Mucosa of gallbladder (tissue), 1 donor: ENCODE measurements at regions not wholly inside any gene's neighbourhood (a gene's known extent, or its start where the extent isn't known, plus 50 kb on each side); places are given as distances from the start of the nearest gene placed in this dataset.
"Not testable (repeated sequence)": the region's sequence is repeated elsewhere in the genome, so short reads cannot be mapped to it uniquely, and the experiment has no call there.

Experiments used
- DNase-seq: peaks from one replicate; pipeline ENCODE4 v3.0.0-alpha.2; 2020; ENCODE audit warnings: low spot score
- donor health status: DM: no; HTN: no; CAD: no.

DNA sequence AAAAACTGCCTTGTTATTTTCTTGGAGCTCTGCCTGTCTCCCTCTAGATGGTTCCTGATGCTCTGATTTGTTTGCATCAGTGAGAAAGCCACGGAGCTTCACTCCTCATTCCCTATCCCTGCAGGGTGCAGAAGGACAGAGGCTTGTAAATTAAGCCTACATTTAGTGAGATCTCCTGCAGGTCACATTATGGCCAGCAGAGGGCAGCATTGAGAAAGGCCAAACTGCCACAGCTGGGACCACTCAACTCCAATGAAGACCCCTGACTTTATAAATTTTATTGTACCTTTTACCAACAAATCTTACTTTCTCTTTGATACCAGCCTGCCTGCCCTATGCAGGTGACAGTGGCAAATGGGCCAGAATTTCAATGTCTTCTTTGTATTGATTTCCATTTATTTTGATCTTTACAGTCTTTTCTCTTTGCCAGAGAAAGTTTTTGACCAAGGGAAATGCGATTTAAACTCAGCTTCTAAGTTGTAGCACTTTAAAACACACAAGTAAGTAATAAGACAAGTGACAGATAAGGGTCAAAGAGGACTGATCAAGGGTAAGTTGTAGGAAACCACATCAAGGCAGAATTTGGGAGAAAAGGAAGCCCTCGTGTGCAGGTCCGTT lies 1029.1 kb upstream of the KLHL29 start:
- DNase-seq = peak; percentile 62

DNA sequence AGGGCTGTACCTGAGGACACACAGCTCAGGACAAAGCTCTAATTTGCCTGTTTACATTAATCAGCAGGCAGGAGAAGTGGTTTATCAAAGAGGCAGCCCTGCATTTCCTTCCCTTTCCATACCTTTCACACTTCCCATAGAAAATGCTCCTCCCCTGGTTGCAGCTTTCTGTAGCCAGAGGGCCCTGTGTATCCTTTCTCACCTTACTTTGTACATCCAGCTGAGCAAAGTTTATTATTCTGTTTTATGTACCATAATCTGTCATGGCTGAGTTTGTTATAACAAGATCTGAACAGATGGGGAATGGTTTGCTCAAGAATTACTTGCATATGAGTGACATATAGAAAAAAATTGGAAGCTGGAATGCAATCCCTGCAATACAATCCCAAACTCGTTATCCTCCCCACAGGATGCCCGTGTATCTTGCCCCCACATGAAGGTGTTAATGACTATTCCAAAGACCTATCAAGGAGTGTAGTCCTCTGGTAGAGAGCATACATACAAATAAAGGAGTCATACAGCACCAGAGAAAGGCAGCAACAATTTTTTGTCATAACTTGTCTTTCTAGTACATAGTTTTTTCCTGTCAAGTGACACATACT lies 1025.8 kb upstream of the KLHL29 start:
- DNase-seq = no peak

DNA sequence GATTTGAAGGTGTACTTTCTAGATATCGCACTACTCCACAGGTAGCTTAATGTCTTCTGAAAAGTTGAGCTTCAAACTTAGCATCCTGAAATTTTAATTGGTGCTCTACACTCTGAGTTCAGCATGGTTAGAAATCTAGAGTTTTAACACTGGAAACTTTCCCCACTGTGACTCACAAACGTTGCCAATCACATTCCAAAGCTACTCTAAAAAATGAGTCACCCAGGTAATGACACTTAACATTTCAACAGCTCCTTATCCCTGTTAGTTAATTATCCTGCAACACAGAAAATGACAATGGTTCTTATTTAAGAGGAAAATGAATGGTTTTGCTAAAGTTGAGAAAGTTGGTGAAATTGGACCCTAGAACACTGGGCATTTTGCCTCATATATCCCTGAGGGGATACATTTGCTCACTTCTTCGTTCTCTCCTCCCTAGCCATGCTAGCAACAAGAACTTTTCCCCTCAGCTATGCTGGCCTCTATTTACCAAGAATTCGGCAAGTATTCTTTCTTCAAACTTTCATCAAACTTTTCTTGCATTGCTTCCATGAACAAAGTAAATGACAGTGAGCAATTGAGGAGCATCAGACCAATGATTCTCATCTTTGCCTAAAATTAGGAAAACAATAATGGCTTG lies 1024.1 kb upstream of the KLHL29 start:
- no peak for DNase-seq

DNA sequence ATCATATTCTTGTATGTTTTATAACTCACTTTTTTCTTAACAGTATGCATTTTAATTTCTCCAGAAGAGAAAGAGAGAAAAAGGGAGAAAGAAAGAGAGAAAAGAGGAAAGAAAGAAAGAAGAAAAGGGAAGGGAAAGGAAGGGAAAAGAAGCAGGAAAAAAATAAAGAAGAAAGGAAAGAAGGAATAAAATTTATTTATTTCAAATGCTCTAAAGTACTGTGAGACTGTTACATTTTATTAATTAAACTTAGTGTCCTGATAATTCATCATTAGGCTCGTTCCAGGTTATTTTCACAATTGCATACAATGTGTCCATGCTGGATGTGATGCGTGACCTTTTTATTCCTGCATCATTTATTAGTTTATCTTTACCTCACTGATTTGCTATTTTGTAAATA lies 1023.4 kb upstream of the KLHL29 start:
- DNase-seq = no peak

DNA sequence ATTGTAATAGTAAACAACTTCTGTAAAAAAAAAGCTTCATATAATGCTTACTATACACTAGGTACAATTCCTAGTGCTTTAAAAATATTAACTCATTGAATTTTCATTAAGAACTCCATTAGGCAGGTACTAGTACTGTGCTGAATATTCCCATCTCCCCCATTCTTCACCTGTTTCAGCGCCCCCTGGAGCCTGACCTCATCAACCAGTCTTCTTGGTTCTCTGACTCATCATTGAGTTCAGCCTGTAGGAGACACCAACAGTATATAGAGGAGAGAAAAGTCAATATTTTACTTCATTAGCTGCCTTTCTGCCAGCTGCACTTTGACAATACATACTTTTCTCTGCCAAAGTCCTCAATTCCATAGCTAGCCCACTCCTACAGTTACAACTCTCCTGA lies 1009.9 kb upstream of the KLHL29 start:
- no peak for DNase-seq

DNA sequence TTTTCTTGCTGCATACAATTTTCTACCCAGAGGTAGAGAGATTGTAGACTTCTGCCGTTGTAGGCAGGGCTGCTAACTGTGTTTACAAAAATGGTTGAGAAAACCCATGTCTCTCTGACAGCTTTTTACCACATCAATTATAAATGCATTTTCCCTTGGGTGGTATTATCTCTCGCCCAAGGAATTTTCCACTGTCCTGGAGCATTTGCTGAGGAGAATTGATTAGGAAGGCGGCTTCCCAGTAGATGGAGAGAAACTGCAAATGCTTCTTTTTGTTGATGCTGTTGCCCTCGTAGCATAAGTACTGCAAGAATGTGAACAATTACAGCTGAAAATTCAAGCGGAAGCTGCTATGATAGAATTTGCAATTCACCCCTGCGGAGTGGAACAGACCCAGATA lies 1007.7 kb upstream of the KLHL29 start:
- DNase-seq = no peak

DNA sequence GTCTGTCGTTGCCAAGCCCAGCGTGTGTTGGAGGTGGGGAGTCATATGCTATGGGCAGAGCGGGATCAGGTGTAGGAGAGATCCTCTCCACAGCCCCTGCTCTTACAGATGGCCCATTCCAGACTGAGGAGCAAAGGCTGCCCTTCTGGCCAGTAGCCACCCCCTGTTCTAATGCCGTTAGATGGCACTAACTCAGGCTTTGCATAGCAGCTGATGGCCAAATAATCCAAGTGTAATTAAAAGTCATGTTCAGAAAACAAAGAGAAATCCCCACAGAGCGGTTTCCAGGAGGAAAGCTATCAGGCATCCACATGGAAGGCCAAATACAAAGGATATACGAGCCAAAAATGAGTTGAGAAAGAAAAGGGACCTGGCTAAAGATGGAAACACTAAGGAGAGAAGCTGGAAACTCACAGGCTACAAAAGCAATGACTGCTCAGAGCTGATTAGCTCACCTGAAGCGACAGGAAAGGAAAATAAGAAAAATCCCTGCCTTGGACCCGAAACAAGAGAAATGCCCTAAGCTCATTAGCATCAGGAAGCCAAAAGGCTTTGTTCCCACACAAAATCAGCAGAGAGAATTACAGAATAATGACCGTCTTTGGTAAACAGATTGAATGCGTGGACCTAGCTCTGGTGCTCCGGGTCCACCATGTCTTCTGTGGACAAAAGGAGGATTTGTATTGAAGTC lies 1002.4 kb upstream of the KLHL29 start:
- no peak for DNase-seq

DNA sequence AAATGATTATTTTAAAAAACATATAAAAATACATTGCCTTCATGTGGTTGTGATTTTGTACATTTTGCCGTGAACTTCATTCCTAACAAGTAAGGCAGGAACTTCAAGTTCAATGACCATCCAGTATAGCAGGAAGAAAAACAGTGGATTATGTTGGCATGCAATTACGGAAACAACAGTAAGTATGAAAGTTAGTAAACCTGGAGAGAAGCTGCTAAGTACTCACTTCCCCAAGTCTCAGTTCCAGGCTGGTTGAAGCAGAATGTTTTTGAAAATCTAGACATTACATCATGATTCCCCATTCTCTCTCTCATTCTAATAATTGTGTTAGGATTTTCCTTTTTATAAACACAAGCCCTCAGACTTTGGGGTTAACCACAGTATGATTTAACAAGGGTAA lies 987.1 kb upstream of the KLHL29 start:
- no peak for DNase-seq

DNA sequence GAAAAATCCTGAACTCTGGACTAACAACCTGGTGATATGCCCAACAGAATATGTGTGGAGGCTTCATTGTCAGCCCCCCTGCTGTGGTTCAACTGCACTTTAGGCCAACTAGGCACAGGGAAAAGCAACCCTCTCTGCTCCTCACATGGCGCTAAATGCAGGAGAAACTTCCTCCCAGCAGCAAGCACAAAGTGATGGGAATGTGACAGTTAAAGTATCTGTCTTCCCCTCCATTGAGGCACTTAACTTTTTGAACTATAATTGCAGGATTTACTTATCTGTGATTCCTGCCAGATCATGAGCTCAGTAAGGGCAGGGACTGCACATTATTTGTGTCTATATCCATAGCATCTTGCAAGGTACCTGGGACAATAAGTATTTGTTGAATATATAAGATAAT lies 981.2 kb upstream of the KLHL29 start:
- no peak for DNase-seq

DNA sequence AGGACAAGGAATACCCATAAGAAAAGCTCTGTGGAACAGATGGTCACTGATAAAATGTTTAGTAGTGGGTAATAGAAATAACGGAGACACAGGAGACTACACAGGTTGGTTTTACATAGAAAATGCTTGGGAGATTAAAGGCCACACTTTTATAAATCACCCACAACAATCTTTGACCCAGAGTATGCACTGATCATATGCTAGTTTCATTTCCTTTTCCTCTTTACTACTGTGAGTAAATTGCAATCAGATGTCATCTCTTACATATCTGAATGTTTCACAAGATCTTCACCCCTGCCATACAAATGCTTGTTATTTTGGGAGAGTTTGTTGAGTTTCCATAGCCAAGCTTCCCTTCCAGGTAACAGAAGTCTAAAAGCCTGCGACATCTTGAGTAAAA lies 978.4 kb upstream of the KLHL29 start:
- DNase-seq = no peak

DNA sequence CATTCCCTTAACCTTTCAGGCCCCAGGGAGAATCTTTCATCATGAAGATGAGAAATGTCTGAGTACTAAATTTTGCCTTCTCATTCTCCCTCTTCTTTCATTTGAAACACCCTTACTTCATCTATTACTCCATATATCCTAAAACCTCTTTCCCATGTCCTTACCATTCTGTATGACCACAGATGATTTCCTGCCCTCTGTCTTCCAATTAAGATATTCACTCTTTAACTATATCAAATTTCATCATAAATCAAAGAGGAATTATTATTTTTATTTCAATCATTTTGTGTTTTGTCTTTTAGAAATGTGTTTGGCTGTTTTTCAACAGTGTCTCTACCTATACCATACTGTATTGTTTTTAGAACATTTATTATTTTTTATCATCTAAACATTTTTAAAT lies 964.9 kb upstream of the KLHL29 start:
- DNase-seq = no peak

DNA sequence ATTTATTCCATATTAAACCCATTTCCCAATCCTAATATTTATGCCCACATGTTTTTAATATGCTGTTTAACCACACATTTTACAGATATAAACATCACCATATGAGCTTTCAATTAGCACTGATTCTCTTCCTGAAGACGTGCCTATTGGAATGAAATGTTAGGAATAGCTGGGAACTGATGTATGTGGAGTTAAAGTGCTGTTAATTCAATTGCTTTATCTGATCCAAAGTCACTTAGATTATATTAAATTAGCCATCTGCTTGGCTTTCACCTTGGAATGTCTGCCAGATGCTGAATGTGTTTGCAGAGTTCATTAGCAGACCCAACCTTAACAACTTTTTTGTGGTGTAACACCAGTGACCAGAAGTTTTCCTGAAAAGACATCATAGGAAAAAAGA lies 942.9 kb upstream of the KLHL29 start:
- no peak for DNase-seq

DNA sequence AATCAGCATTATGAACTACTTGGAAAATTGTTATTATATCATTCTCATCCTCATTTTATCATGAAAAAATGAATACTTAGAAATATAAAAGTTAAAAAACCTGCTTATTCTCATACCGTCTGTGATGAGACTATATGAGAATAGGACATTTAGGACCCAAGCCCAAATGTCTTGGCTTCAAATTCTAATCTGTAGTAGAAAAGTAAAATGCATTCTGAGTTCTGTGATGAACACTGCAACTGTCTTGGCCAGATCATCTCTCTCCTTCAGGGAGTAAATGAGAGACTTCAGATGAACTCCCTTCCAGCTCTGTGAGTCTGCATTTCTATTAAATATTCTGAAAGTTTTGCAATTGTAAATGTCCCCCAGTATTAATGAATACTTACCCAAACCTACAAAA lies 940.7 kb upstream of the KLHL29 start:
- no peak for DNase-seq

DNA sequence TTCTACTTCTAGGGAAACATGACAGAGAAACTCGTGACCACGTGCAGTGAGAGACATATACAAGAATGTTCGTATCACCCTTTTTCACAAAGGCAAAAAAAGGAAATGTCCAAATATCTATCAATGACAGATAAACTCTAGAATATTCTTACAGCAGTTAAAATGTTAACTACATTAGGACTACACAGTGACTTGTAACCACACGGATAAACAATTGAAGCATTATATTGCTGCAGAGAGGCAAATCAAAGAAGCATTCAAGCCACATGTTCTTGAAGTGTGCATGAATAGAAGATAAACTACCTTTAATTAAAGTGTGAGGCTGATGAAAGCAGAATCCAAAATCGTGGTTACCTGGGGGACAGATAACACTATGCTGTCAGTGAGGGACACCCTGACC lies 935.3 kb upstream of the KLHL29 start:
- DNase-seq = no peak

DNA sequence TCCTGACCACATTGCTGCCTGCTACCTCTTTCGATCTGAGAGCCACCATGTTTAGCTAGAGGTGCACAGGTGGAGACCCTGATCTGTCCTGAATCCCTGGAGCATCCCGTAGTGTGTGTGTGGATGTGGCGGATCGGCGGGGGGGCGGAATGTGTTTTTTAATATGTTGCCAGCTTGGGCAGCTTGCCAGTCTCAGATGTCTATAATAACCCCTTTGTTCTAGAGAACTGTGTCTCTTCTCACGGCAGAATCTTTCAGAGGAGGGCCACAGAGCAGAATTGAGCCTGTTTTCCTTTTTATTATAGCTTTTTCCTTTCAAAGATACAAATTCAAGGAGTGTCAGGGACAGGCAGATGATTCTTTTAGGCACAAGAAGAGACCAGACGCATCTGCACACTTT lies 934.1 kb upstream of the KLHL29 start:
- DNase-seq = no peak

DNA sequence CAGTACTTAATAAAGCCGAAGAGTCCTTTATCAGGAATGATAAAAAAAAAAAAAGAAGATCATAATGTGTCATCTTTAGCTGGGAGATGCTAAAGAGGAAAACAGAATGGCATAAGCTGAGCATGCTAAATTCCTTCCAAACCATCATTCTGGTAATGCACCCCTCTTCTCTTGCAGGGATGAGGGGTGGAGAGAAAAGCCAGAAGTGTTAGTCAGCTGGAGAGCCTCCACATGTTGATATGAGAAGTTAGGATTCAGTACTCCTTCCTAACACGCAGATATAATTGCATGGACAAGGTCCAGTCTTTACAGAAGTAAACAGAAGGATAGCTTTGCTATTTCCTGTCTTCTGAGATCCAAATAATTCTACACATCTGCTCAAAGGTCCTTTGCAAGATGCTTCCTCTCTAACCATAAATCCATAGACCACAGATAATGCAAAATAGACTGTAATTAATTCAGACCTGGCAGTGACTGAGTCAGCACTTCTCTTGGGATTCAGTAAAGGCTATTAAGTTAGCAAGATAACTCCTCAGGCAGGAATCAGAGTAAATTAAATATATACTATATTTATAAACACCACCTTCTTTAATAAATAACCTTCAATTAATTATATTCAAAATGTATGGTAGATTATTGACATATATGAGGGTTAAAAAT lies 930.0 kb upstream of the KLHL29 start:
- DNase-seq = no peak

DNA sequence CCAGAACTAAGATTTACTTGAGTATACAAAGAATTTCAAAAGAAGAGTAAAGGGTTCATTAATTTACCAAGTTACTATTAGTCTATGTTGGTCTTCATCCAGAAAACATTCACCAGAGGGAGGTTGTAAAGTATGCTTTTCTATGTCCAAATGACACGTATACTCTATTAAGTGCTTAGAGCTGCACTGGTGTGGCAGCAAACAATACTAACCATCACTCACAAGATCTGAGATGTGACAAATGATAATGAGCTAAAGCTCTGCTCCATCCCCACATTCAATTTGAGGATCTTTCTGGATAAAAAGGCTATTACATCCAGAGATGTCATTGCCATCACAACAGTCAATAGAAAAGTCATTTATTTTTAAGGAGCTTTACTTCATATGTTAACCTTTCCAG lies 926.5 kb upstream of the KLHL29 start:
- DNase-seq = no peak

DNA sequence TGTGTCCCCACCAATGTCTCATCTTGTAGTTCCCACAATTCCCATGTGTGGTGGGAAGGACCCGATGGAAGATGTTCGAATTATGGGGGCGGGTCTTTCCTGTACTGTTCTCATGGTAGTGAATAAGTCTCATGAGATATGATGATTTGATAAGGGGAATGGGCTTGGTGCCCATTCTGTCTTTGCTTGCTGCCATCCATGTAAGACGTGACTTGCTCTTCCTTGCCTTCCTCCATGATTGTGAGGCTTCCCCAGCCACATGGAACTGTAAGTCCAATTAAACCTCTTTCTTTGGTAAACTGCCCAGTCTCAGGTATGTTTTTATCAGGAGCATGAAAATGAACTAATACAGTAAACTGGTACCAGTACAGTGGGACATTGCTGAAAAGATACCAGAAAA lies 909.9 kb upstream of the KLHL29 start:
- not testable (repeated sequence) for DNase-seq

DNA sequence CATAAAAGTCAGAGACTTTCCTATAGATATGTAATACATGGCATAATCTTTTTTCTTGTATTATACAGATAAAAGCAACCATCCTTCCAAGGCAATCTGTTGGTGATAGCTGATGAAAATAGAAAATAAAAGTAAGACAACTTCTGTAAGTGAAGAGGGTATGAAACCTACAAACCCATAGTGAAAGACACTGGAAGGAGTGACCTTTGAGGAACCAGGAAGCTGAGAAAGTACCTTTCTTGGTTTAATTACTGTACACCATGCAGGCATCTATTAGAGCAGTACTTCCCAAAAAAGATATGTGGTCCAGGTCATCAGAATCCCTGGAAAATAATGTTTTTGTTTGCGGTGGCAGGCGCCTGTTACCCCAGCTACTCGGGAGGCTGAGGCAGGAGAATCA lies 906.6 kb upstream of the KLHL29 start:
- no peak for DNase-seq

DNA sequence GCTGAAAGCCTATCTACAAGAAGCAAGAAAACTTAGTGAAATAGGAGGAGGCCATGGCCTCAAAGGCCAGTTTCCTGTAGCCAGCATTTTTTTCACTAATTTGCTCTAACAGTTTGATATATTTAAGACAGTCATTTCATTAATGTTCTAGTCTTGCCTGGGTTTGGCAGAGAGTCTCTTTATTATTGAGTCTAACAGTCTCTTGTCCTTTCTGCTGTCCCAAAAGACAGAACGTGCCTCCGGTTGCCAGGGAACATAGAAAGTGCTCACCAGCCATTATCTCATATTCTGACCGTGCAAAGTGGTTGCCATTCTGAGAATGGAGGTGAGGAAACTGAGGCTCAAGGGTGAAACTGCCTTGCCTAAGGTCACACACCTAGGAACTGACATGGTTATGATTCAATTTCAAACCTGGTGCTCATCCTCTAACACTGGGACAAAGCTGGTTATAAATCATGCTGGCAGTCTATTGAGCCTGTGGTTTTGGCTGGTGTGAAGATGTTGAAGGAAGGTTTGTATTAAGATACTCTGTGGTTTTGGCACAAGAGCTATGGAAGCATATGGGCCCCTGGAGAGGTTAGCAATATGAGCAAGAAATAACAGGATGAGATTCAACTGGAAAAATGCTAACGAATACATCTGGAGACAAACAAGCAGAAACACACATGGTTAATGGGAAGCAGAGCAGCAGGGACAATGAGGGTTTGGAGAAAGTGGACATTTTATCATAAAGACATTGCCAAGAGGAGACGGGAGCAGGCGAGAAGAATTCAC lies 903.3 kb upstream of the KLHL29 start:
- no peak for DNase-seq

DNA sequence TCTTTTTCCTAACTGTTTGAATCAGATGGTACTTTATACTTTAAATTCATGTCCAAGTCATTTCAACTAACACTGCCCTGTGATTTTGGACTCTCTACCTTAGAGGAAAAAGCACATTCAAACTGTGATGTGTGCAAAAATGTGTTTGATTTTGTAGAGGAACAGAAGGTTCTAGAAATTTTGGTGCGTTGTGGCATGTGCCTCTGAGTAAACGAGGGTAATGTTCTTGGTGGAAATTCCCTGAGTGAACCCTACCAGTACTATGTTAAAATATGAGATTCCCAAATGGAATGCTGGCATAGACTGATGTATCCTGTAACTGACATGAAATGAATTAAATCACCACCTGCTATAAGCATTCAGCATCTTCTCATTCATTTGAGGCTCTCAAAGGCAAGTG lies 901.9 kb upstream of the KLHL29 start:
- no peak for DNase-seq

DNA sequence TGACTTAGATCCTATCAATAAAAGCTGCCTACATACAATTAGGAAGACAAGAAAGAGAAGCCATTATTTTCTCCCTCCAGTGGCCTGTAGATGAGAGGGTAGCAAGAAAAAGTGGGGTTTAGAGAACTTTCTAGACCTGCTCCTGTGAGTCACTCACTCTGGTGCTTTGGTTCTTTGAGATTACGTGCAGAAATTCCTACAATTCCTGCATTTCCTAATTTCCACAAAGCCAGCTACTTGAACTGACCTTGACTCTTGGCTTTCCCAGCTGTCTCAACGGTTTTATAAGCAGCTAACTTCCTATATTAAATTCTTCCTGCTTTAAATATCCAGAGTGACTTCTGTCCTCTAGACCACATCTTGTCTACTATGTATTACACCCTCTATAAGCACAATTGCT lies 899.5 kb upstream of the KLHL29 start:
- DNase-seq = no peak
